ENCODE measurements at regions not wholly inside any gene's neighbourhood (a gene's known extent, or its start where the extent isn't known, plus 50 kb on each side); places are given as distances from the start of the nearest gene placed in this dataset.

DNA sequence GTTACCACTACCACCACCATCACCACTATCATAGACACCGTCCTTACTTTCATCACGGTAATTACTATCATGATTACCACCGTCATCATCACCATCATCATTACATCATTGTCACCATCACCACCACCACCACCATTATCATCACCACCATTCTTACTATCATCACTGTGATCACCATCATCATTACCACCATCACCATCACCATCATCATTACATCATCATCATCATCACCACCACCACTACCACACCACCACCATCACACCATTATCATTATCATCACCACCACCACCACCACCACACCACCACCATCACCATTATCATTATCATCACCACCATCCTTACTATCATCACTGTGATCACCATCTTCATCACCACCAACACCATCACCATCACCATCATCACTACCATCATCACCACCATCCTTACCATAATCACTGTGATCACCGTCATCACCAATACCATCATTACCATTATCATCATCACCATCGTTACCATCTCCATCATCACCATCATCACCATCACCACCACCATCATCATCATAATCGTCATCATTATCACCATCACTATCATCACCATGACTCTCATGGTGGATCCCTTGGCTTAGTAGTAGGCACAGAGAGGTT is 244.4 kb upstream of the C1orf174 start:
- DNase-seq (ENCODE audit: low spot score) = no peak

DNA sequence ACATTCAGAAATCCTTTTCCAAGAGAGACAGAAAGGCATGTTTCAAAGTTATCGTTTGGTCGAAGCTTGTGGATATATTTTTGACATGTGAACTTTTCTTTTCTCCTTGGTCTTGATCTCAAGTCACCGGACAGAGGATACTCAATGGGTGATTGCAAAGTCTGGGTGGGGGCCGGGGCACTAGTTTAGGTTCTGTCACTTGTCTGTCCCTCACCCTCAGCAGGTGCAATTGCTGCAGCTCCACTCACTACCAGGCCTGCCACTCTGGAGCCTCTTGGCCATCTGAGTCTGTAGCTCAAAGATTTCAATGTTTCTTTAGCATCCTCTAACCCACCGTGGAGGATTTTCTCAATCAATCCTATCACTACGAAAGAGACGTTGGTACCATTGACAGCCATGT is 246.0 kb upstream of the C1orf174 start:
- no peak for DNase-seq (ENCODE audit: low spot score)

DNA sequence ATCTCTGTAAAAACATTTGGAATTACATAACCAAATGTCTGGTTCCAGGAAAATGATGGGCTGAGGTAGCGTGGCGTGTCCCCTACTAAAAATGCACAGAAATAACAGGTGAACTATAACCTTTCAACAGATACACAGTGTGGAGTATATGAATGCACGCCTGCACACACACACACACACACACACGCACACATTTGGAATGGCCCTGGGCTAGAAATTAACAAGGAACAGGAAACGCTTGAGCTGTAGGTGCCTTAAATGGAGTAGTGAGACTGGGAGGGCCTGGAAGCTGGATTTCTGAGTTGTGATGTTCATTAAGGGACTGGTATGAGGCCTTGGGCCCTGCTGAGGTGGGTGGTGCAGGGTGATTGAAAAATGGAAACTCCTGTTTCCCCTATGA is 246.5 kb upstream of the C1orf174 start:
- no peak for DNase-seq (ENCODE audit: low spot score)

GRCh38 chr1:4147509-4147908 is 247.4 kb upstream of the C1orf174 start:
- DNase-seq (ENCODE audit: low spot score) = no peak

GRCh38 chr1:4149281-4149680 is 249.2 kb upstream of the C1orf174 start:
- DNase-seq (ENCODE audit: low spot score) = no peak

- no peak for DNase-seq (ENCODE audit: low spot score)
These were observed 249.8 kb upstream of the C1orf174 start for GRCh38 chr1:4149831-4150230.

GRCh38 chr1:4150262-4150661 is 250.2 kb upstream of the C1orf174 start:
- no peak for DNase-seq (ENCODE audit: low spot score)

DNA sequence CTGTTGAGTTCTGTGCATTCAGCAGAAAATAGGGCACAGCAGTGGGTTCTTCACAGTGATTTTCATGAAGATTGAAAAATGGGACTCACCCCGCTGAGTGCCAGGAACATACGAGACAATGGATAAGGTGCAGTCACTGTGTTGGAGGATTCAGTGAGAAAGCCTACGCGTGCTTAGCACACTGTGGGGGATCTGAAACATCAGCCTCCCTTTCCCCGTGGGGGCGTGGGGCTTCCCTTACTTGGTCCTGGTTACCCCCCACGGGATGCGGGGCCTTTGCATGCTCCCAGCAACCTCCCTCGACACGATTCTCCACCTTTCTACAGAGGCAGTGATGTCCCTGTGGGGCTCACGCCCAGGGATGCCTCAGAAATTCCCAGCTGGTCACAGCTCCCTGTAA is 252.2 kb upstream of the C1orf174 start:
- no peak for DNase-seq (ENCODE audit: low spot score)

GRCh38 chr1:4153571-4153970 is 253.5 kb upstream of the C1orf174 start:
- DNase-seq (ENCODE audit: low spot score) = no peak

- DNase-seq (ENCODE audit: low spot score) = no peak
These were observed 256.3 kb upstream of the C1orf174 start for GRCh38 chr1:4156241-4156973.

- no peak for DNase-seq (ENCODE audit: low spot score)
These were observed 260.1 kb upstream of the C1orf174 start for GRCh38 chr1:4160181-4160580.

DNA sequence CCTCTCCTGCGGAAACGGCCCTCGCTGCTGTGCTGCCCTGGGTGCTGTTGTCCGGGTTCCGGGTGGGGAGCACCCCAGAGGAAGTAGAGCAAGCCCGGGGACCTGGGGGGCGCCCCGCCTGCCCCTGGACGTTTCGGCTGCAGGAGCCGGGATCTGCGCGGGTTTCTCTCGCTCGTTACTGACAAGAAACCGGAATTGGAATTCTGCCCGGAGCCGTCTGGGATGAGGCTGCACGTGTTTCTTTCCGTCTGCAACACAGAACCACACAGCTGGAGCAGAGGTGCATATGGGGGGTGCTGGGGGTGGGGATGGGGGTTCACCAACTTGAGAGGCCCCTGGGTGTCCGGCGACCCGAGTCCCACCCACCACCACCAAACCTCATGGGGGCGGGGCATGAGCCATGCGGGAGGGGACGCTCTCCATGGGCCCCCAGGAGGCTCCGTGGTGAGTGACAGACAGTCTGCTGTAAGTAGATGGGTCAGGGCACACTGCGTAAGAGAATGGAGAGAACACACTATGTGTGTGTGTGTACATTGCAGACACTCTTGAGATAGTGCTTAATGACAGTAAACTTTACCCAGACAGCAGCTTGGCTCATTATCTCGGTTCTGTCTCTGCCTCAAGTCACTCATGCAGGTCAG is 261.4 kb upstream of the C1orf174 start:
- no peak for DNase-seq (ENCODE audit: low spot score)

- no peak for DNase-seq (ENCODE audit: low spot score)
These were observed 264.9 kb upstream of the C1orf174 start for GRCh38 chr1:4164965-4165364.

DNA sequence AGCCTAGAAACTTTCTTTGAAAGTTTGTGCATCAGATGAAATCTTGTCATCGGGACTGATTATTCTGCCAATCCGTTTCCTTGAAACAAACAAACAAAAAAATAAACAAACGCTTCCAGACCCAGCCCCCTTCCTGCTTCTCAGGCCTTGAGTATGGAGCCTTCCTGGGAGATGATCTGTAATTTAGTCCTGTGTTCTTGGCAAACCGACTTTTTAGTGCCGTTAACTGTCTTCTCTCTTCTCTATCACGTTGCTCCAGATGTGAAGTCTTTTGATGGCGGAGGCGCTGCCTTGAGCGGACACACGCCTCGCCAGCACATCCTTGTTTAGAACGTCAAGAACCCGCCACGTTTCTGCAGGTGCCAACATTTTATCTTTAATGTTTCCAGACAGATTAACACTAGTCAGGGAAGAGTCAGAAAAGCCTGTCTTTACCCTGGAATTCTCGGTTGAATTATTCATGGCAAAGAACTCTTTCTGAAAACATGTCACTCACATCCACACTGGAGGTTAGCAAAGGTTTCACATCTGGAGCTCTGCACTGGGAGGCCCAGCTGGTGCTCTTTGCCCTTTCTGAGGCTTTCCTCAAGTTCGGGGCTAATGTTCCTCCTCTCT is 265.7 kb upstream of the C1orf174 start:
- no peak for DNase-seq (ENCODE audit: low spot score)

GRCh38 chr1:4166713-4167112 is 266.6 kb upstream of the C1orf174 start:
- DNase-seq (ENCODE audit: low spot score) = no peak

- DNase-seq (ENCODE audit: low spot score) = no peak
These were observed 269.9 kb upstream of the C1orf174 start for GRCh38 chr1:4169991-4170390.

DNA sequence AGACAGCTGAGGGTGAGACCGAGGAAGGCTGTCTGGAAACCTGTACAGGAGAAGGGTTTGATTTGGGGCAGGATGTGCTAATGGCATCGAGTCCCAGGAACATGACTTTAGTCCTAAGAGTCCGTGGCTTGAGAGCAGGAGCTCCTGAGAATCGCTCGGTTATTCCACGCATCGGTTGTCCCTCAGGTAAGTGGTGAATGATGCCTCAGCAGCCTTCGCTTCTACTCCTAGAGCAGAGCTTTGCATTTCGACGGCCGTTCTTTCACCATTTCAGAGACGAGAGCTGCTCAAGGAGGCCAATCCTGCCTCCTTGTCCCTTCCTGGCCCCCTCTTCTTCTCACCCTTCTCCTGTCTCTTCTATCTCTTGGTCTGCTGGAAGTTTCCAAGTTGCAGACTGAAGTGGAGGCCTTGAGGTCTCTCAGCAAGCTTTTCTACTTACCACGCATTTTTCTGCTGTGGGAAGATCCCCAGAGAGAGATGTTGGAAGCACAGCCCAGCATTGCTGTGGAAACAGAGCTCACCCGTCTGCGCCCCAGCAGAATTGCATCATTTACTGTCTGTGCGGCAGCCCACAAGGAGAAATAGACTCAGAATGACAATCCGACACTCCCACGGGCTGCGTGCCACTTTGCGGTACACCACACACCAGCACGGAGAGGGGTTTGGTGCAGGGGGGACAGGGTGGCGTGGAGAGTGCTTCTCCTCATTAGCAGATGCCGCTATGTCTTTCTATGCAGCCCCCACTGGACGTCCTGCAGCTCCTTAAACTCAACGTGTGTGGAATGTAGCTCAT is 270.7 kb upstream of the C1orf174 start:
- no peak for DNase-seq (ENCODE audit: low spot score)

DNA sequence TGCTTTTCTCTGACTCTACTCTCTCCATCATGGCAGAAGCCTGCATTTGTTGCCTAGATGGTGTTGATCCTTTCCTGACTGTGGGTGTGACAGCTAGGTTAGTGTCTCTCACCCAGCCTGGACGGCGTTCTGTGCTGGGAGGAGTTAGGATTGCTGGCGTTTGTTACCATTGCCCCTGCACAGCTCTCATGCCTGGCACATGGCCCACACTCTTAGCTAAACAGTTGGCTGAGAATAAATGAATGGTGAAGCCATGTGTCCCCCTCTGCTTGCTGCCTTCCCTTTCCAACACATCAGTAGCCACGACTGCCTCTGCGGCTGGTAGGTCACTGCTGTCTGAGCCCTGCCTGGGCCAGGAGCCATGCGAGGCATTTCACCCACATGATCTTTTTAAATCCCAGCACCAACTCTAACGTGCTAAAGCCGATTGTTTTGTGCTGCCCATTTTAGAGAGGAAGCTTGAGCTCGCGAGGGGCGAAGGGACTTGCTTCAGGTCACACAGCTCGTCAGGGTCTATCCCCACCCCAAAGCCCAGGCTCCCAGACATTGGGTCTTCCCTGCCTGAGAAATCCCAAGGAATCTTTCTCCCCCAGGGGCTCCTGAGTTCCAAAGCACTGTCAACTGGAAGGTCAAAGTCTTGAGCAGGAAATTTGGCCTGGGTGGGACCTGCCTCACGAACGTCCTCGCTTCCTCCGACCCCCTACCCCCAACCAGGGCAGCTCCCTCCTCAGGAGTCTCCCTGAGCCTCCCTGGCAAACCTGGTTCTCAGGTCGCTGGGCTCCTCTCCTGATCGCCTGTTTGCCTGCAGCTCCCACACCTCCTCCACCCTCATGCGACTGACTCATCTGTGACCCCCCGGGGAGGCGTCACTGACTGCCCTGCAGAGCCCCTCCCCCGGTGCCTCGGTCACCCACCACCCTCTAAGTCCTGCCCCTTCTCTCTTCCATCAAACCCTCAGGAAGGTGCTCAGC is 271.7 kb upstream of the C1orf174 start:
- no peak for DNase-seq (ENCODE audit: low spot score)

- peak; percentile 37 for DNase-seq (ENCODE audit: low spot score)
These were observed 272.9 kb upstream of the C1orf174 start for GRCh38 chr1:4172644-4173599.

- DNase-seq (ENCODE audit: low spot score) = no peak
These were observed 273.7 kb upstream of the C1orf174 start for GRCh38 chr1:4173731-4174130.
